ENCODE measurements at regions not wholly inside any gene's neighbourhood (a gene's known extent, or its start where the extent isn't known, plus 50 kb on each side); places are given as distances from the start of the nearest gene placed in this dataset.

- TF ChIP-seq CTCF (IDR thresholded peaks at IDR 0.05; ENCODE audit: low read length), result no peak
- no peak for TF ChIP-seq EZH2 (IDR thresholded peaks at IDR 0.05; ENCODE audit: borderline replicate concordance, low read length)
Measured at GRCh38 chr9:26523577-26523976, 369.0 kb downstream of the CAAP1 start.
